NCI-H1105 (cell line): ENCODE measurements at regions not wholly inside any gene's neighbourhood (a gene's known extent, or its start where the extent isn't known, plus 50 kb on each side); places are given as distances from the start of the nearest gene placed in this dataset.
"Not testable (repeated sequence)": the region's sequence is repeated elsewhere in the genome, so short reads cannot be mapped to it uniquely, and the experiment has no call there.

ENCODE experiments used
- DNase-seq: peaks from one replicate; lab custom pipeline; 2025; lab: John Stamatoyannopoulos, UW

DNA sequence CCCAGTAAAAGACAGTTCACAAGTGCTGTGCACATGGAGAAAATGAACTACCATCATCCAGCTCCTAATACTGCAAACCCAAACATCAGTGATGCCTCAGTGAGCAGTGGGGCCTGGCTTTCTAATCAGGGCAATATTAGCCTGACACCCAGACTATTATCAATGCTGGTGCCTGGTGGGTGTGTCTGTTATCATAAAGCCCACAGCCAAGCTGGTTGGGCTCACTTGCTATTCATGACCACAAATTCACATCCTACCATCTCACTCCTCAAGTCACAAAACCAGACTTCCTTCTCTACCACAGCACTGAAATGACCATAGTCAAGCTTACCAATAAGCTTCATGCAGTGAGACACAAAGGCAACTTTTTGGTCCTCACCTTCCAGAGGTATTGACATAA lies 180.8 kb upstream of the PLN start:
- no peak for DNase-seq

DNA sequence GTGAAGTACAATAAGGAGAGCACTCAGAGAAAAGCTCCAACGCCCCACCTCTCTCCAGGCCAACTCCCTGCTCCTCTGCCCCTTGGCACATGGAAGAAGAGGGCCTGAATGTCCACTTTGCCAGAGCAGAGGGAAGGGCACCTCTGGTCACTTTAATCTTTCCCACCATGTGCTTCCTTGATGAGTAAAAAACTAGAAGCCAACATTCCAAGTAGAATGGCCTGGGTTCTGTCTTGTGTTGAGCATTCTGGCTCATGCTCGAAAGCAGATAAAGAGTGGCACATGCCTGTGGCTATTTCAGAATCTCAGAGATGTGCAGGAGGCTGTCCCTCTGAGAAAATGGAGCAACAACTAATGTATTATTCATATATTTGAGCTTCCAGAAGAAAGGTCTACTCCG lies 177.4 kb upstream of the PLN start:
- DNase-seq: no peak

- DNase-seq: no peak
These were observed 176.1 kb upstream of the PLN start for GRCh38 chr6:118371955-118372354.

- DNase-seq: no peak
These were observed 175.7 kb upstream of the PLN start for GRCh38 chr6:118372413-118372812.

DNA sequence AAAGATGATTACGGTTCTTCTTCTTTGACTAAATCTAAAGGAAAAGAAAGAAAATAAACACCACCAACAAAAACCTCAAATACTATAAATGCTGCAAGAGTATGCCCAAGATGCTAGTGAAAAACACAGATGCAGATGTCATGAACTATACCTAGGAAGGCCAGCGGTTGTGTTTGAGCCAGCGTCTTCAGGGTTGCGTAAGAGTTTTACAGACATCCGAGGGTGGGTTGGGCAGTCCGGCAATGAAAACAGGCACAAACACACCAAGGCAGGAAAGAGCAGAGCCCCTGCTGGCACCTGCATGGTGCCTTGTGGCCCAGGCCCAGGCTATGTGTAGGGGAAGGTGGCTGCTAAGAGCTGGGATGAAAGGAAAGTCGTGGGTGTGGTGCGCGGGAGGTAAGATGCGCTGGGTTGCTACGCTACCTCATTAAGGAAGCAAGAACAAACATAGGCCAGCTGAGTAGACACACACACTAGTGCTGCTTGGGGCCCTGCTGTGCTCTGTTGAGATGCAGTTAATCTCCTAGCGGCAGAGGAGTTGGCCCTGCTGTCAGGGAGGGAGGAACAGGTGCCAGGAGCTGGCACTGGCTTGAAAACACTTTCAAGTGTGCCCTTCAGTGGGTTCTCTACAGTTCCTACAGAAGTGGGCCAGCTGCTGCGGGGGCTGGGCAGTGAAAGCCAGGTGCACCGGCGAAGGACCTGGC lies 170.2 kb upstream of the PLN start:
- DNase-seq: peak; percentile 98

GRCh38 chr6:118380620-118381019 lies 167.5 kb upstream of the PLN start:
- not testable (repeated sequence) for DNase-seq

GRCh38 chr6:118382126-118382525 lies 166.0 kb upstream of the PLN start:
- no peak for DNase-seq

DNA sequence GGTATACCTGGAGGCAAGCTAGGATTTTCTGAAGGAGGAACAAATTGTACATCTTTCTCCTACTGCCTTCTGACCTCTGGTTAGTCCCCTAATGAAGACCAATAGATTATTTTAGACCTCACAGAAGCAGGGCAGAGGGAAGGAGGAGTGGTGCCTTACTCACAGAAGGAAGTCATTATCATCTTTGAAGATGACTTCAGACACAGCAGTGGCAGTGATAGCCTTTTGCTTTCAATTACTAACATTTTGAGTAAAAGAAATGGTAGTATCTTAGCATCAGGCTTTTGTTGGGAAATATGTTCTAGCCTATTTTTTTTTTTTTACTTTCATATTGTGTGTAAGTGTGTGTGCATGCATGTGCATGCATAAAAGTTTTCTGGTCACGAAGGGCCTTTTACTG lies 164.2 kb upstream of the PLN start:
- no peak for DNase-seq

DNA sequence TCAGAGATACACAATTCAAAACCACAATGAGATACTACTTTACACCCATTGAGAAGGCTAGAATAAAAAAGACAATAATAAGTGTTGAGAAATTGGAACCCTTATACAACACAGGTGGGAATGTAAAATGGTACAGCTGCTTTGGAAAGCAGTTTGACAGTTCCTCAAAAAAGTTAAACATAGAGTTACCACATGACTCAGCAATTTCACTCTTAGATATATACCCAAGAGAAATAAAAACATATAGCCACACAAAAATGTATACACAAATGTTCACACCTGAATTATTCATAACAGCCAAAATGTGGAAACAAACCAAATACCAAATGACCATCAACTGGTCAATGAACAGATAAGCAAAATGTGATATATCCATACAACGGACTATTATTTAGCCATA lies 161.1 kb upstream of the PLN start:
- DNase-seq: no peak

DNA sequence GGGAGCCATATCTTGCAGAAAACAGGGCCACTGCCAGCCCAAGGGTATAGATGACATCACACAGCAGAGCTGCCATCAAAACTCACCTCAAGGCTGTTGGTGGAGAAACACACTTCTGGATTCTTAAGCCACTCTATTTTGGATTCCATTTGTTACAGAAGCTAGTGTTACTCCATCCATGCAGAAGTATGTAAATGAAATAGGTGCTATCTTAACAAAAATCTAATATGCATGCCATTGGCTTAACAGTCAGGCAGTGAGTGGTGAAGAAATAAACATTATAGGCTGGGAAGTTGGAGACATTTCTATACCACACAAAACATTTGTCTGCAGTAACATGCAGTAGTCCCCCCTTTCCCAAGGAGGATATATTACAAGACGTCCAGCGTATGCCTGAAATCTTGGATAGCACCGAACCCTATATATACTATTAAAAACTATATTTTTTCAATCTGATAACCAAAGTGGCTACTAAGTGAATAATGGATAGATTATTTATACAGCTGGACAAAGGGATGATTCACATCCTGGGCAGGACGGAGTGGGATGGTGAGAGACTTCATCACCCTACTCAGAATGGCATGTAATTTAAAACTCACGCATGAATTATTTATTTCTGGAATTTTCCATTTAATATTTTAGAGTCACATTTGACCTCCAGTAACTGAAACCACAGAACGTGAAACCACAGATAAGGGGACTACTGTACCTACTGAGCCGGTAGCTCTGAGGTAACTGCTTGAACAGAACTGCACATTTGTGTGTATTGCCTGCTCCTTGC lies 160.0 kb upstream of the PLN start:
- DNase-seq: no peak

GRCh38 chr6:118391086-118391485 lies 157.0 kb upstream of the PLN start:
- no peak for DNase-seq

DNA sequence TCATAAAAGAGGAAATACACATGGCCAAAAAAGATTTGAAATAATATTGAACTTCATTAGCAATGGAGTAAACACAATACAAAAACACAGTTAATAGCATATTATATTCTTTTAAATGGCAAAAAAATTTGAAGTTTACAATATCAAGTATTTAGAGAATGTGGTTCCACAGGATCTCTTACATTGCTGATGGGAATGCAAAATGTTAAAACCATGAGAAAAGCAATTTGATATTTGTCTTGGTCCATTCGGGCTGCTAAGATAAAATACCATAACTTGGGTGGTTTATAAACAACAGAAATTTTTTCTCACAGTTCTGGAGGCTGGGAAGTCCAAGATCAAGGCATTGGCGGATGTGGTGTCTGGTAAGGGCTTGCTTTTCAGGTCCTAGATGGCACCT lies 154.0 kb upstream of the PLN start:
- no peak for DNase-seq

DNA sequence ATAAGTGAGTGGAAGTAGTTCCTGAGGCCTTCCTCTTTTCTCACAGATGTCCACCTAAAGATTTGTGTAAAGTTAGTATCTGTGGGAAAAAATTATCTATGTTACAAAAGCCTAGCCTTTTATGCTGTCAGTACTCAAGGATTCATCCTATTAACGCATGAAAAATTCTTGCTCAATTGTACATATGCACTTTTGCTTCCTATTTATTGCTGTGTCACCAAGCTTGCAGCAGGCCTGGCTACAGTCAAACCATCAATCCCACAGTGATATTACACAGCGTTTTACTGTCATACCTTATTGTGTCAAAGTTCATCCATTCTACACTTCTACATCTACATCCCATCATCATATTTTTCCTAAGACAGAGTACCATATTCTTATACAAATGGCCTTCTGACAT lies 151.1 kb upstream of the PLN start:
- no peak for DNase-seq

- no peak for DNase-seq
These were observed 150.2 kb upstream of the PLN start for GRCh38 chr6:118397671-118398465.

GRCh38 chr6:118400098-118400497 lies 148.0 kb upstream of the PLN start:
- DNase-seq: no peak

- no peak for DNase-seq
These were observed 147.5 kb upstream of the PLN start for GRCh38 chr6:118400582-118400981.

DNA sequence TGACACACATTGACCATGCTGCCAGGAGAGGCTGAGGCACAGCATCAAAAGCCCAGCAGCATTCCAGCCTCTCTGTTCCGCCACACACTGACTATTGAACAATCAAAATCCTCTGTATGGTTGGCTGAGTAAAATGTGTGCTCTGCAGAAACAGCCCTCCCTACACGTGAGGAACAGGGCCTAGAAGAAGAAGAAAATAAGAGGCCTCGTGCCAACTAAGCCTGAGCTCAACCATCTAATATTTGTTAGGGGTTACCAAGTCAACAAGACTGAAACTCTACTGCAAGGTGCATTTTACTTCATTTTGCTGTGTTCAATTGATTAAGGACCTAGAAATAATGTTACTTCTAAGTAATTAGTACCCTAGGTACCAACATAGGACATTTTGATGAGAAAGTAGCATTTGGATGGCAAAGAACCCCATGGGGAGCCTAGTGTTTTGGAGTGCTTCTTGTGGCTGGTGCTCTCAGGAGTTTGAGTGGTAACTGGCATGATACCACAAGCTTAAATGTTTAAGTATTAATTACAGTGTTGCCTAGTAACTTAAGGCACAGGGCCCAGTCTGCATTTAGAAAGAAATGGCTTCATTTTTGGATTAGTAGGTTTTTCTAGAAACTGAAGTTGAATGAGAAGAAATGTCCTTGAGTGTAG lies 146.6 kb upstream of the PLN start:
- no peak for DNase-seq

DNA sequence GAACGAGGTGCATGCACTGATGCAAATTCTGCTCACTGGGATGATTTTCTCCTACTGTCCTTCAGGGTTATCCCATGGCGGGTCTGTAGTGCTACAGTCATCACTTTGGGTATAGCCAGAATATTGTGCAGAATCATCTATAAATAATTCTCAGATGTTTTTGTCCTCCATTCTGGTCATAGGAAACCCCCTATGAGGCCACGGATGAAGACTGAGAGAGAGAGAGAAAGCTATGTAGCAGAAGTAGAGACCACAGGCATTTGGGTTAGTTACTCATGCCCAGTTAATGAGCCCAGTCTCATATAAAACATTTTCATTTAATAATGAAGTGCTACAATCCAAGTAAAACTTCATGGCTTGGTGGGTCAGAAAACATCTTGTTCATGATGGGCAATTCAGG lies 145.1 kb upstream of the PLN start:
- no peak for DNase-seq

DNA sequence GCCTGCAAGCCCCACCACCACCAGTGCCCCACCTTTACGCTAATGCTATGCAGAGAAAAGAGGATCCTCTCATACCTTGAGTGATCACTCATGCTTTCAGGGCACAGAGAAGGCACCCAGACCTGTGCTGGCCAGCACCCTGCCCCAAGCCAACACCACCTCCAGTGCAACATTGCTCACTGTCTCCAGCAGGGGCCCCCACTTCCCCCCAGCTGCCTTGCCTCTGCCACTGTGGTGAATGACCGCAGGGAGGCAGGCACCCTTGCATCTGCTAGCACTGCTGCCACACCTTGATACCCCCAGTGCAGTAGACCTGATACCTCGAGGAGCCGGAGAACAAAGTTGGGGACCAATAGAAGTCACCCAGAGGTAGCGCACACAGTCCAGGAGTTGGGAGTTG lies 139.2 kb upstream of the PLN start:
- no peak for DNase-seq

DNA sequence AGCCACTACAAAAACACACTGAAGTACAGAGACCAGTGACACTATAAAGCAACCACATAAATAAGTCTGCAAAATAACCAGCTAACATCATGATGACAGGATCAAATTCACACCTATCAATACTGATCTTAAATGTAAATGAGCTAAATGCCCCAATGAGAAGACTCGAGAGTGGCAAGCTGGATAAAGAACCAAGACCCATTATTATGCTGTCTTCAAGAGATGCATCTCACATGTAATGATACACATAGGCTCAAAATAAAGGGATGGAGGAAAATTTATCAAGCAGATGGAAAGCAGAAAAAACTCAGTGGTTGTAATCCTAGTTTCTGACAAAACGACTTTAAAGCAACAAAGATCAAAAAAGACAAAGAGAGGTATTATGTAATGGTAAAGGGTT lies 138.1 kb upstream of the PLN start:
- no peak for DNase-seq
